Epidermal melanocyte (primary cell): ENCODE measurements at regions not wholly inside any gene's neighbourhood (a gene's known extent, or its start where the extent isn't known, plus 50 kb on each side); places are given as distances from the start of the nearest gene placed in this dataset.
"Not testable (repeated sequence)": the region's sequence is repeated elsewhere in the genome, so short reads cannot be mapped to it uniquely, and the experiment has no call there.

Experiments used
- DNase-seq: peaks from one replicate; pipeline ENCODE4 v3.0.0; 2011; ENCODE audit warnings: low spot score; ENCODE audit not compliant: insufficient read length

DNA sequence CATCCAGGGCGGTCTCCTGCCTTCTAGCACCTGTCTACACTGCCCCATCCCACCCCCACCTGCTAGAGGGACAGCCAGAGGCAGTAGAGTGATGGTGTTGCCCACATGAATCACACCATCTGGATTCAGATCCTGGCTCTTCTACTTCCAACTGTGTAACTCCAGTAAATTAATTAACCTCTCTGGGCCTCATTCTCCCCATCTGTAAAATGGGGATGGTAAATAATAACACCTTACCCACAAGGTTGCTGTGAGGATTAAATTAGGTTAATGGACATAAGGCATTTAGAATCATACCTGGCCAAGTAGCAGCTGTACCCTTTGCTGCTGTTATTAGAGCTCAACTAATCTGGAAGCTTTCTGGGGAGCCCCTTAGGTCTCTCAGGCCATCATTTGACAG is 149.6 kb upstream of the BCOR start:
- DNase-seq: no peak

DNA sequence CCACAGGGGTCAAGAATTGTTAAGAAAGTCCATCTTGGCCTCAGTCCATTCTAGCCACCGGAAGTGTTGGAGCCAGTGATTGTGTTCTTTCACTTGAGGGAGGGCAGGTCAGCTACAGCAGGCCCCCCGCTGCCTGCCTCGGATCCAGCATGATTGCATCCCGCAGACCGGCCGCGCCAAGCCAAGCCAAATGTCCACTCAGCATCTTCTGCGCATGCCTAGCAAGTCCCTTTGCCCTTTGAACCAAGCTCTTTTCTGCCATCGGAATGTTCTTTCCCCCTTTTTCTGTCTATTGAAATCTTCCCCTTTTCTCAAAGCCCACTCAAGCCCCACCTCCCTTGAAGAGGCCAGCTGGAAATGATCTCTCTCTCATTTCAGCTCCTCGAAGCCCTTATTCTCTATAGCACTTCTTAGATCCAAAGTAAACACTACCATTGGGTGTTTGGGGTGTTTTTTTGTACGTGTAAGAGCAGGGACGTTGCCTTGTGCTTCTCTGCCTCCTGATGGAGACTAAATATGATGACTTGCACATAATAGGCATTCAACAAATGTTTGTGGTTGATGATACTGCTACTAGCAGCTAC is 147.8 kb upstream of the BCOR start:
- no peak for DNase-seq

DNA sequence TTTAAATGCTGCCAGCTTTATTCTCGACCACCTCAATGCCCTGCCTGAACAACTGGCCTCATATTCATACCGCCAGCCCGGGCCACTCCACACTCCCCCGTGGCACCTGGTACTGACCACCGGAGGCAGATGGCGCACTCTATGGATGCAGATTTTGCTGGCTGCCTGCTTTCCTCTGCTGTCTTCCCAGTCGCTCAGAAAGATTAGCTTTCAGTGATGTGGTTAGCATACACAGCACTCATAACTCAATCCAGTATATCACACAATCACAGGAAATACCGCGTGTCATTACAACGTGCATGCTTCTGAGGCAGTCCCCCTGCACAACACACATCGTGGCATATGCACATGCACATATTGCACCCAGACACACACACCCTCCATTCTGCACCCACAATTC is 147.2 kb upstream of the BCOR start:
- DNase-seq: no peak

DNA sequence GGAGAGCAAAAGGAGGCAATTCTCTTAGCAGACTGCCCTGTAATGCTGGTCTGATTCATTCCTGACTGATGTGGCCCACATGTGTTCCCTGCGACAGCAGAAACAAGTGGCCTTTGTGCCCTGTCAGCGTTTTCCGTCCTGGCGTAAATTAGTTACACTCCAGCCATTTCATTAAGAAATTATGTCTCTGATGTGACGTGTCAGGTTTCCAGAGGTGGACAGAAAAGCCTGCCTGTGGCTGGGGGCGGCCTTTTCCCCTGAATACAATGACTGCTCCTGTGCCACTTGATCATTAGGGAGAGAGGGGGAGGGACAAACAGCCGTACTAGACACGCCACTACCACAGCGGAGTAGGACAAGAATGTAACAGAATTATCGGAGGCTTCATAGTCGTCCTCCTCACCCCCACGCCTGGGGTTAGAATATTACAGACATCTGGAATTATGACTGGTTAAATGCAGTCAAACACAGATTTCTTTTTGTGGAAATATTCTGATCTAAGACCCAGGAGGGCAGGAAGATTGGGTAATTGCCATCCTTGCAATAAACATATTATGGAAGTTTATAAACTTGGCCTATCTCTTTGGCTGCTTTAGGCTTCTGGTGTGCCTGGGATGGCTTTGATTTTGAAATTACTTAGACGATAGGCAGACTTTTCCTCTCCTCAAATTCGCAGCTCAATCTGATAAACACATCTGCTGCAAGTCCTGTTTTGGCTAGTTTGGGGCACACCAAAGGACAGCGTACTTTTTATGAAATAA is 146.2 kb upstream of the BCOR start:
- no peak for DNase-seq

DNA sequence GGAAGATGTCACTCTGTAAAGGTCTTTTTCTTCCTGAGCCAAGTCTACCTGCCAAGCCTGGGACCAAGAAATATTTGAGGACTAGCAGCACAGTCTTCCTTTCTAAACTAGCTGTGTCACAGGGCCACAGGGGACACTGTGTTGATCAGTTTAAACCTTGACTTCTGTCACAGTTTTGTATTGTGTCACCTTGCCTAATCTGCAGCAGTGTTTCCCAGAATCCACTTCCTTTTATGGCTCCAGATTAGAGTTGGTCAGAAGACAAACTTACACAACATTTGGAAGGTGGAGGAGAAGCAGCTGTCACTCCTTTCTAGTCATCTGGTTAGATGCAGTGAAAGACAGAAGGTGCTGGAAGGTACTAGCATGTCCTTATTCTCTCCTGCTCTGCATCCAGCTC is 143.1 kb upstream of the BCOR start:
- no peak for DNase-seq

DNA sequence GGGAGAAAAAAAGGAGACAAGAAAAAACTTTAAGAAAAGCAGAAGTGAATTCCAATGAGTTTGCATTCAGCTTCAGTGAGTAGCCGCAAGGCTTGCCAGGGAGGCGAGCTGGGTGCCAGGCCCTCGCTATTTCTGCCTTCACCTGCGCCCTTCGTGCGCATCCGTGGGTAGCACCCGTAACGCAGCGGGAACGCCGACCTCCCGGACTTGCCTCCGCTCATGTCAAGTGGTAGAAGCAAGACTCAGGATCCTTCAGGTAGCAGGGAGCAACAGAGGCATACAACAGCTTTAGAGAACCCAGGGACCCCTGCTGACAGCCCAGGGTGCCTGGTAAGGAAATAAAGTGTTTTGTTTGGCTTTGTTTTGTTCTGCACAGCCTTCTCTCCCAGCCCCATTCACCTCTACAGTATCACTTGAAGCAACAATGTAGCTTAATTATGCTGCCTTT is 140.0 kb upstream of the BCOR start:
- DNase-seq: no peak

DNA sequence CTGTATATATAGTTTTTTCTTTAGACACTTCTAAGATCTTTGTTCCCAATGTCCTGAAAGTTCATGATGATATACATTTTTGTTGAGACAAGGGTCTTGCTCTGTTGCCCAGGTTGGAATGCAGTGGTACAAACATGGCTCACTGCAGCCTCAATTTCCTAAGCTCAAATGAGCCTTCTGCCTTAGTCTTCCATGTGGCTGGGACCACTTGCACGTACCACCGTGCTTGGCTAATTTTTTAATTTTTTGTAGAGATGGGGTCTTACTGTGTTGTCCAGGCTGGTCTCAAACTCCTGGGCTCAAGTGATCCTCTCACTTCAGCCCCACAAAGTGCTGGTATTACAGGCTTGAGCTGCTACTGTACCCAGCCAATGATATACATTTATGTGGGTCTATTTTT is 132.9 kb upstream of the BCOR start:
- no peak for DNase-seq

DNA sequence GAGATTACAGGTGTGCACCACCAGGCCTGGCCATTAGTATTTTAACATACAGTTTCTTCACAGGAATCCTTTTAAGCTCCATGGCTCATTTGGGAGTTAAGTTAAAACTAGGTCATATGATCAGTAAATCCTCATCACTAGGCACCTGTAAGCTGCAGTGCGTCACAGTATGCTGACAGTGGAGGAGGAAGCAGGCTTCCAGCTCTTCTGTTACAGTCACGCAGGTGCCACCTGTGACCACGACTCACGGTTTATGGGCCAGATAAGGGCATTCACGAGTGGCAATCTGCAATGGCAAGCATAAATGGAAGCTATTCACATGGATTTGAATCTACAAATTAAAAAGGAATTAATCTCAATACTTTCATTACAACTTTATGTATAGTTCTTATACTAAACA is 129.4 kb upstream of the BCOR start:
- DNase-seq: no peak

DNA sequence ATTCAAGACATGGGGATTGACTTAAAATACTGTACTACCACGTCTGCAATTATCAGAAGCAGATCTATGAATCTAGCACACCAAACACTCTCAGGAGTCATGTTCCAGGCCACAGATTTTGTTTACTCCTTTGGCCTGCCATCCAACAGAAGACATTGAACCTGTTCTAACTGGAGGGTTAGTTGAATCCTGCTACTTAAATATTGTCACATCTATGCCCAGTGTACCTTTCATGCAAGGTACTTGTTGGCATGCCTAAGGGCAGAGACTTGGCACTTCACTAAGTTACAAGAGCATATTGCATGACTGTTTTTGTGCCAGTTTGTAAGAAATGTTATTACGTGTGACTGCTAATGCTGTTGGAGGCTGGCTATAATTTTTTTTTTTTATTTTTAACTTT is 126.9 kb upstream of the BCOR start:
- no peak for DNase-seq

DNA sequence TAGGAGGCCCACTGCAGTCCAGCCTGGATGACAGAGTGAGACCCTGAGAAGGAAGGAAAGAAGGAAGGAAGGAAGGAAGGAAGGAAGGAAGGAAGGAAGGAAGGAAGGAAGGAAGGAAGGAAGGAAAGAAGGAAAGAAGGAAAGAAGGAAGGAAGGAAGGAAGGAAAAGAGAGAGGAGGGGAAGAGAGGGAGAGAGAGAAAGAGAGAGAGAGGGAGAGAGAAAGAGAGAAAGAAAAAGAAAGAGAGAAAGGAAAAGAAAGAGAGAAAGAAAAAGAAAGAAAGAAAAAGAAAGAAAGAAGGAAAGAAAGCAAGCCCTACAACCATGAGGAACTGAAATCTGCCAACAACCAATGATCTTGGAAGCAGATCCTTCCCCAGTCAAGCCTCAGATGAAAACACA is 124.9 kb upstream of the BCOR start:
- DNase-seq: not testable (repeated sequence)

DNA sequence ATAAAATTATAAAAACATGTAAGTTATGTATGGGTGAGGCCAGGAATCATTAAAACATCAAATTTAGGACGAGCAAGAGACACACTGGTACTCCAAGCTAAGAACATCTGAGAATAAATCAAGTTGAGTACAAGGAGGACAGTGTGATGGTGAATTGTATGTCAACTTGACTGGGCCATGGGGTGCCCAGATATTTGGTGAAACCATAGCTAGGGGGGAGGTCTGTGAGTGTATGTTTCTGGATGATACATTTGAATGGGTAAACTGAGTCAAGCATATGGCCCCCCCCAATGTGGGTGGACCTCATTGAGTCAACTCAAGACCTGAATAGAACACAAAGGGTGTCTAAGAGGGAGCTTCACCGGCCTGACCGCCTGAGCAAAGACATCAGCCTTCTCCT is 115.3 kb upstream of the BCOR start:
- no peak for DNase-seq

DNA sequence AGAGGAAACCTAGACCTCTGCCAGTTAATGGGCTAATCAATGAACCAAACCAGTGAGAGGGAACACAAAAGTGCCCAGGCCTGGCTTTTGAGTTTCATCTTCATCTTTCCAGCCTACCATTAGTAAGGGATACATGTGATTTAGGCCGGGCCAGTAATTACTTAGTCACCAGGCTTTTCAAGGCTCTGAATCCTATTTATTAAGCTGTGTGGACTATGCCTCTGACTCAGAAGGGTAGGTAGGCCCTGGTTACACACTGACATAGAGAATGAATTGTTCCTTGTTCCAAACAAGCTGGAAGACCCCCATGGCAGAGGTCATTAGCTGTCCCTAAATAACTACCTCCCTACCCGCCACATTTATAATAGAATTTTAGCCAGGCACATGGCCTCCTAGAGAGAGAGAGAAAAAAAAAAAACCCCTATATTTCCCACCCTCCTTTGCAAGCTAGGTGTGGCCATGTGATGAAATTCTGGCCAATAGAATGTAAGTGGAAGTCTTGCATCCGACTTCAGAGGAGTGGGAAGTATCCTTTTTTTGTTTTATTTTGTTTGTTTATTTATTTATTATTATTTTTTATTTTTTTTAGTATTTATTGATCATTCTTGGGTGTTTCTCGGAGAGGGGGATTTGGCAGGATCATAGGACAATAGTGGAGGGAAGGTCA is 112.3 kb upstream of the BCOR start:
- DNase-seq: no peak

DNA sequence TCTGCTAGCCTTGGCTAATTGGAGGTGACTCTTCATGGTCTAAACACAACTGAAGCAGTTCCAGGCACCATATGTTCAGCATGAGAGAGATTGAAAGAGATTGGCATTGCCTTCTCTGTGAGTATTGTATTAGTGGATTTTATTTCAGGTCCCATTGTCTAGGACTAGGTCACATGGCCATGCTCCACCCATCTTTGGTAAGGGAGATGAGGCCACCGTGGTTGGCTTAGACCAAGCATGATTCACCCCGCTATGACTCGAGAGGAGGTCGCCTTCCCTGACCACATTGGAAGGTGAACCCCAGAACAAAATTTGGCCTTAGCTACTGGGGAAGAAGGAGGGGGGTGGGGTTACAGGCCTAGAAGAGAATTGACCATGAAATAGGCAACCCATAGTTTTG is 109.9 kb upstream of the BCOR start:
- DNase-seq: no peak

DNA sequence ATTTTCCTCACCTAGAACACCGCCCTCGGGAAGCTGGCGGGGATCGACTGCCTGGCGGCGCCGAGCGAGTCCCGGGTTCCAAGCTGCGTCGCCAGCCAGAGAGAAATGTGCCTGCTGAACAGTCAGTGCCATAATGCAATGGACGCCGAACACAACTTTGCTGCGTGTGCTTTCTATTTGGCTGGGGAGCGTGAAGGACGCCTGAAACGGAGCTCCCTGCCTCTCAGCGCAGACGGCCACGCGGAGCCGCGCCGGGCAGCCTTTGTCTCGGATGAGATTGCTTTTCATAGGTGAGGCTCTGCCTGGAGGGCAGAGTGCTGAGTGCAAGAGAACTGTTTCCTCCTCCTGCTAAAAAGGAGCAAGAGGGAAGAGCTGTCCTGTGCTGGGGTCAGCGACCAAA is 107.7 kb upstream of the BCOR start:
- no peak for DNase-seq

DNA sequence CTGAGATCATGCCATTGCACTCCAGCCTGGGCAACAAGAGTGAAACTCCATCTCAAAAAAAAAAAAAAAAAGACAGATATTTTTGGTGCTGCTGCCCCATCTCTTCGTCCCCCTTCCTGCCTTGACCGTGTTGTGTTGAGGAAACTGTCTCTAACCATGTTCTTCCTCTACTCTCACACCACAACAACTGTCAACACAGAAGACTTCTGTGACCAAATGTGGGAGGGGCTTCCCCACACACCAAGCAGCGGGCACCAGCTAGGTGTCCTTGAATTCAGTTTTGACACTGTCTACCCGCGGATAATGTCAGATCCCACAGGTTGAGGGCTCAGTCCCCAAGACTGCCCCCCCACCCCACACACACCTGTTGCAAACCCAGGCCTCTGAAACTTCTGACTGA is 104.7 kb upstream of the BCOR start:
- no peak for DNase-seq

DNA sequence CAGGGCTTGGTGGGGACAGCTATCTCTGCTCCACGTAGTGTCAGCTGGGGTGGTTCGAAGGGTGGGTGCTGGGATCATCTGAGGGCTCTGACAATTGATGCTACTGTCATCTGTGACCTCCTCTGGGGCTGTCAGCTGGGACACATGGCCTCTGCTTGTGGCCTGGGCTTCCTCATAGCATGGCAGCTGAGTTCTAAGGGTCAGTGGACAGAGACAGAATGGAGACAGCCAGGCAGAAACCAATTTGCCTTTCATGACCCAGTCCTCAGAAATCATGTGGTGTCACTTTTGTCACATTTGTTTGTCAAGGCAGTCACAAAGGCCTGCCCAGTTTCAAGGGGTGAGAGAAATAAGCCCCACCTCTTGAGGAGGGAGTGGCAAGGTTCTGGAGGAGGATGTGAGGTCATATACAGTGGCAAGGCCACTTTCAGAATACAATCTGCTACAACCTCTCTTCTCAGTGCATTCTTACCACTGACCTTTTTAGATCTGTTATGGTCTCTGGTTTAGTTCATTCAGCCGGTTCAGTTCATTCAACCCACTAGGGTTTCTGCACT is 103.6 kb upstream of the BCOR start:
- DNase-seq: no peak

DNA sequence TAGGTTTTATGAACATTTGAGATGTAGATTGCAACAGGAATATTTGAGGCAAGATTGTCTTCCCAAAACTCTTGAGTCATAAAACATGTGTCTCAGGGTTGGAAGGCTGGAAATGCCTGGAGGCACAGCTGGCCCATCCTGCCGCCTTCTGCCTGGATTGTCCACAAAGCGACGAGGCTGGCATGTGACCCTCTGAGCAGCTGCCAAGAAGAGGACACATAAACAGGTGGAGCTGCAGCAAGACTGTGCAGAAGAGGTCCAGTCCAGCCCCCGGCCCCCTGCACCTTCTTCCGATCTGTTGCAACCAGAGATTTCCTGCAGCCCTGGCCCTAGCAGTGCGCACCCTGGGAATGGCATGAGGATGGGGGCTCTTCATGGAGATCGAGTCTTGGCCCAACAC is 101.9 kb upstream of the BCOR start:
- DNase-seq: peak; percentile 20

DNA sequence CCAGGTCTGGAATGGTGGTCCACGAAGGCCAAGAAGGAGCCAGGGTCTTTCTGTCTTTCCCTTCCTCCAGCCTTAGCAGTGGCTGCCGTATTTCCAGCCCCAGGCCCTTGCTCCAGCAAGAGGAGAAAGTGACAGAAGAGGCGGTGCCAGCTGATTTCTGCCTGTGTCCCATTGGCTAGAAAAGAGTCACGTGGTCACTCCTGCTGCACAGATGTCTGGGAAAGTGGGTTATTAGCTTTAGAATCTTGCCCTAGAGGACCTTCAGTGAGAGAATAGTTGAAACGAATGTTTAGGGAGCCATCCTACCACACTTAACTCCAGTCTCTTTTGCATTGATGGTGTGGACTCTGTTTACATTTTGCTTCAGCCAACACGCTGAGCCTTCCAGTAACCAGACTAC is 99.3 kb upstream of the BCOR start:
- DNase-seq: no peak

DNA sequence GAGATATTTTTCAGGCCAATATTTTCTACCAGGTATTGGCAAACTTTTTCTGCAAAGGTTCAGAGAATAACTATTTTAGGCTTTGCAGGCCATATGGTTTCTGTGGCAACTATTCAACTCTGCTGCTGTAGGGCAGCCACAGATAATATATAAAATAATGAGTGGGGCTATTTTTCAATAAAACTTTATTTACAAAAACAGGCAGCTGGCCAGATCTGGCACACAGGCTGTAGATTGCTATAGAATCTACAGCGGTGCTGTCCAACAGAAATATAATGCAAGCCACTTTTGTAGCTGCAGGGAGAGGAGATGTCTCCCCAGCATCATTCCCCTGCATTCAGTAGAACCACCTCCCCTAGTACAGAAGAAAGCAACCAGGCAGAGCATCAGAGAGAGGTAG is 97.6 kb upstream of the BCOR start:
- no peak for DNase-seq

DNA sequence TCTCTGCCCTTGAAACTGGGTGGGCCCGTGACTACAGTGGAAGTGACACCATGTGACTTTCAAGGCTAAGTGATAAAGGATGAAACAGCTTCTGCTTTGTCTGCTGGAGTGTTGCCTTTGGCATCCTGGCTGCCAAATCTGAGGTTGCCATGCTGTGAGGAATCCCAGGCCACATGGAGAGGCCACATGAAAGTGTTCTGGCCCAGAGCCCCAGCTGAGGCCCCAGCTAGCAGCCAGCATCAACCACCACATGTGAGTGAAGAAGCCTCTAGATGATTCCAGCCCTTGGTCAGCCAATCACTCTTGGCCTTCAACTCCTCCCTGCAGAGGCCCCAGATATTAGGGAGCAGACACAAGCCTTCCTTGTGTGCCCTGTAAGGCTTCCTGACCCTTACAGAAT is 94.4 kb upstream of the BCOR start:
- no peak for DNase-seq

DNA sequence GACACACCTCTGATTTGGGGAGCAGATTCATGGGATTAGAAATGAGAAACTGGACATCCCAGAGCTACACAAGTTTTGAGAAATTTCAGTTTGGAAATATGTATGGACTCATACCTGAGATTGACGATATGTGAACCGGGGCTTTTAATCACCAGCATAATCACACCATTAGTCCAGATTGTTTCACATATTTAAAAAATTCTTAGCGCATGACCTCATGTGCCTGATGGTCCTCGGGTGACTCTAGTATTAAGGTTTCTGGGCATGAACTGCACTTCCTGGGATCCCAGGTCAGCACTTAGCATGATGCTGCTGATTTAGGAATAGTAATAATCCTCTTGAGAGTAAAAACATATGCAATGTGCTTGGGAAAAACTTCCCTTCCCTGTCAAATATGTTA is 91.9 kb upstream of the BCOR start:
- no peak for DNase-seq

DNA sequence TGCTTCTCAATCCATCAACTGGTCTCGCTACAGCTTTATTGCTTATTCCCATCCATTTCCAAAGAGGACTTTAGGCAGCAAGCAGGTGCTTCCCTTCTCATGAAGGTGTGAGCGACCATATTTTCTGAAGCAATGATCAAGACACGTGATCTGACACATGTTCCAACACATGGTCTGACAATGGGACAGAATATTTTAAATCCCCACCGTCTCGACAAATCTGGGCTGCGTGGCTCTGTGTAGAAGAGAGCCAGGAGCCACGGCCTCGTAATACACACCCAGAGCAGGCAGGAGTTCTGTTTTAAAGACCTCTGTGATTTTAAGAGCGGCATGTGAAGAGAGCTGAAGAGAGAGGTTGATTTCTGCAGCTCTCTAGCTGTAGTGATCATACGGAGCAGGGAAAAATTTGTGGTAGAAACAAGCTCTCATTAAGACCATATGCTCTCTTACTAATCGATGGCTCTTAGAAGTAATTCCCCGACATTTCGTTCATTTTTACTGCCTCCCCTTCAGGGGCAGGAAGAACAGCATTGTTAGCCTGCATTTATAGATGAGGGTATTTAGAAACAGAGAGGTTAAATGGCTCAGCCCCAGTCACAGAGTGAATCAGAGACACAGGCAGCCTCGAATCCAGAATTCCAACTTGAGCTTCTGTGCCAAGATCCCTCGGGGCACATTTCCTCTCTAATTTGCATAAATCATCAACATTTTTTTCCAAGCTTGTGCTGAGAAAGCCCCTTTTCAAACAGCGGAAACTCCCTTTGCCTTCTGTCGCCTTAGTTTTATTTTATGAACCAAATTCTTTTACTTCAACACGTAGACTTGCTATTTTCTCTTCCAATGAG is 91.0 kb upstream of the BCOR start:
- DNase-seq: no peak
